Stimulated activated naive CD4-positive, alpha-beta T cell (primary cell): ENCODE measurements at regions not wholly inside any gene's neighbourhood (a gene's known extent, or its start where the extent isn't known, plus 50 kb on each side); places are given as distances from the start of the nearest gene placed in this dataset.
"Not testable (repeated sequence)": the region's sequence is repeated elsewhere in the genome, so short reads cannot be mapped to it uniquely, and the experiment has no call there.

ENCODE experiments used
- DNase-seq, 6 experiments: peaks; one replicate each; lab custom pipeline; 2025; lab: John Stamatoyannopoulos, UW

GRCh38 chr7:79625921-79626320, 172.5 kb upstream of the MAGI2 start:
- DNase-seq, result not testable (repeated sequence)

- no peak for DNase-seq
These were observed 170.9 kb upstream of the MAGI2 start for GRCh38 chr7:79624336-79624735.

- DNase-seq, result no peak
These were observed 169.3 kb upstream of the MAGI2 start for GRCh38 chr7:79622781-79623180.

- DNase-seq, result no peak
These were observed 166.8 kb upstream of the MAGI2 start for GRCh38 chr7:79620291-79620690.

- DNase-seq, result no peak
These were observed 165.7 kb upstream of the MAGI2 start for GRCh38 chr7:79619216-79619615.

GRCh38 chr7:79615871-79616640, 162.6 kb upstream of the MAGI2 start:
- DNase-seq, result no peak

- no peak for DNase-seq
These were observed 162.0 kb upstream of the MAGI2 start for GRCh38 chr7:79615466-79615865.

- DNase-seq, result no peak
These were observed 159.4 kb upstream of the MAGI2 start for GRCh38 chr7:79612903-79613302.

GRCh38 chr7:79612022-79612421, 158.6 kb upstream of the MAGI2 start:
- no peak for DNase-seq

GRCh38 chr7:79610748-79611304, 157.4 kb upstream of the MAGI2 start:
- no peak for DNase-seq

GRCh38 chr7:79610313-79610712, 156.8 kb upstream of the MAGI2 start:
- DNase-seq, result no peak

GRCh38 chr7:79608005-79608404, 154.5 kb upstream of the MAGI2 start:
- no peak for DNase-seq

- DNase-seq, result no peak
These were observed 151.4 kb upstream of the MAGI2 start for GRCh38 chr7:79604841-79605240.

GRCh38 chr7:79598351-79598750, 144.9 kb upstream of the MAGI2 start:
- no peak for DNase-seq

- DNase-seq, result not testable (repeated sequence)
These were observed 141.2 kb upstream of the MAGI2 start for GRCh38 chr7:79594671-79595070.

- no peak for DNase-seq
These were observed 140.4 kb upstream of the MAGI2 start for GRCh38 chr7:79593866-79594301.

GRCh38 chr7:79590916-79591623, 137.6 kb upstream of the MAGI2 start:
- DNase-seq, result no peak

GRCh38 chr7:79590391-79590790, 136.9 kb upstream of the MAGI2 start:
- DNase-seq, result no peak

GRCh38 chr7:79570903-79571302, 117.4 kb upstream of the MAGI2 start:
- DNase-seq, result no peak

- no peak for DNase-seq
These were observed 110.5 kb upstream of the MAGI2 start for GRCh38 chr7:79563821-79564522.

- no peak for DNase-seq
These were observed 102.1 kb upstream of the MAGI2 start for GRCh38 chr7:79555571-79555970.

- no peak for DNase-seq
These were observed 100.5 kb upstream of the MAGI2 start for GRCh38 chr7:79553811-79554555.
